ENCODE measurements at regions not wholly inside any gene's neighbourhood (a gene's known extent, or its start where the extent isn't known, plus 50 kb on each side); places are given as distances from the start of the nearest gene placed in this dataset.
A peak's percentile ranks its signal among the peaks of the same experiment; 100 is the strongest.
"Not testable (repeated sequence)": the region's sequence is repeated elsewhere in the genome, so short reads cannot be mapped to it uniquely, and the experiment has no call there.

GRCh38 chr5:166602271-166602670 is 1689.2 kb upstream of the WWC1 start:
- DNase-seq: no peak

GRCh38 chr5:166617507-166617906 is 1673.9 kb upstream of the WWC1 start:
- no peak for DNase-seq

- peak; percentile 28 for DNase-seq
Observed at GRCh38 chr5:166618526-166618925, 1672.9 kb upstream of the WWC1 start.

DNA sequence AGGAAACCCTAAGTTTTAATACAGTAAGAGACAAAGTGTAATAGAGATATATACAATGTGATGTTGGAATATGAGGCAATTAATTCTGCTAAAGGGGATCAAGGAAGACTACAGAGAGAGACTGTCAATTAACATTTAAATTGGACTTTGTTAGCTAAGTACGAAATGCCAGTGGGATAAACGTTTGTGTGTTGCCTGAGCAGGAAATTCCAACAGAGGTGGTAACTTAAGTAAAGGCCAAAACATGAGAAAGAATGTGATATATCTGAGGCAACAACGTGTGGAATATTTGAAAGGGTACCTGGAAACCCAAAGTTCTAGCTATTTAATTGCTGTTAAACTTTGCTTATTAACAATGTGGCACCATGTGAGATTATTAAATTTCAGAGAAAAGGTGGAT is 1666.9 kb upstream of the WWC1 start:
- DNase-seq: no peak

GRCh38 chr5:166625210-166625865 is 1666.1 kb upstream of the WWC1 start:
- DNase-seq: no peak

GRCh38 chr5:166637295-166637694 is 1654.2 kb upstream of the WWC1 start:
- DNase-seq: no peak

- DNase-seq: no peak
Observed at GRCh38 chr5:166639151-166639550, 1652.3 kb upstream of the WWC1 start.

DNA sequence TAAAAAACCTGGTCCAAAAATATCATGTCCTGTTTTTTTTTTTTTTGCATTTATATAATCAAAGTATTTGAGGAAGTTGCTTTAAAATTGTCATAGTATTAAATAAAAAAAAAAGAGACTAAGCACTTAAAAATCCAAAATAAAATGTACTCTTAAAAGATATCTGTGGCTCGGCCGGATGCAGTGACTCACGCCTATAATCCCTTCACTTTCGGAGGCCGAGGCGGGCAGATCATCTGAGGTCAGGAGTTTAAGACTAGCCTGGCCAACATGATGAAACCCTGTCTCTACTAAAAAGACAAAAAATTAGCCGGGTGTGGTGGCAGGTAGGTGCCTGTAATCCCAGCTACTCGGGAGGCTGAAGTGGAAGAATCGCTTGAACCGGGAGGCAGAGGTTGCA is 1651.3 kb upstream of the WWC1 start:
- not testable (repeated sequence) for DNase-seq

- DNase-seq: peak; percentile 12
Observed at GRCh38 chr5:166648736-166649135, 1642.7 kb upstream of the WWC1 start.

- peak; percentile 81 for DNase-seq
Observed at GRCh38 chr5:166649676-166650075, 1641.8 kb upstream of the WWC1 start.

- DNase-seq: no peak
Observed at GRCh38 chr5:166651234-166651633, 1640.2 kb upstream of the WWC1 start.

DNA sequence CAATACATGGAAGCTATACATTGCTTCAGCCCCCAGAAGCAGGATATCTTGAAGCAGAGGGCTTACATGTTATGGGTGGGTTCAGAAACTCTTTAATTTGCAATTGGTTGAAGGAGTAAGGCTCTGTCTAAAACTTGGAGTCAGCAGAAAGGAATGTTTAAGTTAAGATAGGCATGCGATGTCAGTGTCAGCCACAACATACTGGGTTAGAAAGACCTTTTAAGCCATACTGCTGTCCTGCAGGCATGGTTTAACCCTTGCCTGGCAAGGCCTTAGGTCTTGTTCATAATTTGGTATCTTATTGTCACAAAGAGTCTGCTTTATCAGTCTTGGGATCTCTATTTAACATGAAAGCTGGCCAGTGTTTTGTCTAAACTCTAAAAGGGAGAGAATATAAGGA is 1619.6 kb upstream of the WWC1 start:
- DNase-seq: no peak

GRCh38 chr5:166672431-166672830 is 1619.0 kb upstream of the WWC1 start:
- no peak for DNase-seq

GRCh38 chr5:166677891-166678290 is 1613.6 kb upstream of the WWC1 start:
- DNase-seq: no peak

- no peak for DNase-seq
Observed at GRCh38 chr5:166679331-166679730, 1612.1 kb upstream of the WWC1 start.

GRCh38 chr5:166695326-166695725 is 1596.1 kb upstream of the WWC1 start:
- DNase-seq: peak; percentile 4

DNA sequence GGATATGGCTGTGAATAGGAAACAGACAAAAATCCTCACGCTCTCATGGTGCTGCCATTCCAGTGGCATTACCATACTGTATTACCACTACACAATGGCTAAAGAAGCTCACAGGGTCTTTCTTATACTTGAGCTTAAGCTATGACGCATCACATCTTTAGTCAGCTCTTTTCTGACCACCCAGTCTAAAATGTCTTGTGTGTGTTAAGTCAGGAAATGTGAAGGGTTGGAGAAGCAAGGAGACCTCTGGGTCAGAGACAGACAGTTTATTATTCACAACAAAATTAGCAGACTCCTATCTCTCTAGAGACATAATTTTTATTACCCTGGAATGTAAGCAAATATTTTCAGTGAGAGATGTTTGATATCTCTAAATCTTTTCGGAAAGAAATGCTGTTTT is 1583.2 kb upstream of the WWC1 start:
- DNase-seq: no peak

DNA sequence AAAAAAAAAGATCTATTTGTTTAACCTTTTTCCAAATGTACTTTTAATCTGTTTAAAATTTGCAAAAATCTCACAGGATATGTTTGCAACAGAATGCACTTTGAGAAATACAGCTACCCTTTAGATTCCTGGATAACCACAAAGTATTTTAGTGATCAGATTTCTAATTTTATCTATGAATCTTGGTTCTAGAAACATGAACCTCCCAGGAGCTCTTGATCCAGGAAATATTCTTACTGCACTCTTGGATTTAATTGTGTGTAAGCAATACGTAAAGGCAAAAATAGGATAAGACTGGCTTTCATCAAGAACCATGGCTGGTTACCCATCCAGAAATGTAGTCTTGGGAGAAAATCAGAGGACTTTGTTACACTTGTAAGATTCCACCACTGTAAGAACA is 1581.8 kb upstream of the WWC1 start:
- no peak for DNase-seq

DNA sequence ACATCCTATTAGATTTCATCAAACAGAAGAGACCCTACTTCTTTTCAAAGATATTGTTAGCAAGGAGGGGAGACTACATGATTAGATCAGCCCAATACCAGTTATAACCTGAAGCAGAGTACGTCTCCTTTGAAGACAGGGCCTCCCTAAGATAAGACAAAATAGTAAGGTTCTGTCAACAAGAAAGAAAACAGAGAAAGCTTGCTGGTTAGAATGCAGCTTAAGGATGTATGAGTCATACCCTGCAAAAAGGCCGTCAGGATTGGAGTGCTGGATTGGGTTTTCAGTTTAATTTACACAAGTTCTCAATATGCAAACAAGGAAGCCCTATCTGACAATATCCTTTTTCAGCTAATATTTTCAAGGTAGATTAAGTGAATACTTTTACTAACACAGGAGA is 1581.2 kb upstream of the WWC1 start:
- DNase-seq: no peak

DNA sequence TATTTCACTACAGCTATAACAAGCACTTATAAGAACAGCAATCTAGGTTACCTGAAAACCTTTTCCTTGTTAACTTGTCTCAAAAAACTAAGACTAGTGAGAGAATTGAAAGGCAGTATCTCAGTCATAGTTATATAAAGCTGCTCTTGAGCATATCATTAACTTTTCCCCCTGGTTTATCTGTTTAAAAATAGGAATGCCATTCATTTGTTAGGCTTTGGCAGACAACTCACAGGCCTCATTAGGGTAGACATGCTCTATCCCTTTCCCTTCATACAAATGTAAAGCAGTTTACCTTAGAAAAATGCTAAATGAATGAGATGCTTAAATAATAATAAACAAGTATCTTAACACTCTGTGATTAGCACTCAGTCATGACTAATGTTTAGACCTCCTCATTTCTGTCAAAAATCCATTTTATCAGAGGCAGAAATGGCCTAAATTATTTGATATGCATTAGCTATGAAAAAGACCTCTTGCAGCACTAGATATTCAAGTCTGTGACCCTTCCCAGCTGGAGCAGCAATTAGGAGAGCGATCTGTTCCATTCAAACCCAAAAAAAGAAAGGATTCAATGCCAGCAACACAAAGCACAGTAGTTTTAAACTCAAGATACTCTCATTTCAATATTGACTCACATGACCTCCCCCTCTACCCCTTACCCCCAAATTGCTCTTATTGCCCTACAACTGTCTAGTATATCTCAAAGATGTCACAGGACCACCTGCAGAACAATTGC is 1578.8 kb upstream of the WWC1 start:
- no peak for DNase-seq

GRCh38 chr5:166713295-166713694 is 1578.2 kb upstream of the WWC1 start:
- DNase-seq: no peak

DNA sequence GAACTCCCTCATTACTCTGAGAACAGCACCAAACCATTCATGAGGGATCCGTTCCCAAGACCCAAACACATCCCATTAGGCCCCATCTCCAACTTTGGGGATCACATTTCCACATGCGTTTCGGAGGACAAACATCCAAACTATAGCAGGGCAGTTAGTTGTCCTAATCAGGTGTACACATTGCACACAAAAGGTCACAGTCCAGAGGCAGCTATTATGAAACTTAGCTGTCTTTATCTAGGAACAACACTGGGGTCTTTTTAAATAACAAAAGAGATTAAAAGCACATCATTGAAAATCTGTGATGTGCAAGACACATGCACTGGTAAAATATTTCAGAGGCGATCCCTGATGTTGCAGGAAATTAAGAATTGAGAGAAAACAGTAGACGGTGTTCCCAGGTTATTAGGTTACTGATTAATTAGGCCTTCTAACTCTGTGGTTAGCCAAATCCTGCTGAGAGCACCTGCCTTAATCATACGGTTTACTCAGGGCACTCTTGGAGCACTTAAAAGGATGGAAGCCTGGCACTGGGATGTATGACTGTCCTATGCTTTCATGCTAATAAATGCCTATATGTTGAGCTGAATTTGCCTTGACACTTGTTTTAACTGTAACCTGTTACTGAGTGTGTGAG is 1574.5 kb upstream of the WWC1 start:
- DNase-seq: no peak

DNA sequence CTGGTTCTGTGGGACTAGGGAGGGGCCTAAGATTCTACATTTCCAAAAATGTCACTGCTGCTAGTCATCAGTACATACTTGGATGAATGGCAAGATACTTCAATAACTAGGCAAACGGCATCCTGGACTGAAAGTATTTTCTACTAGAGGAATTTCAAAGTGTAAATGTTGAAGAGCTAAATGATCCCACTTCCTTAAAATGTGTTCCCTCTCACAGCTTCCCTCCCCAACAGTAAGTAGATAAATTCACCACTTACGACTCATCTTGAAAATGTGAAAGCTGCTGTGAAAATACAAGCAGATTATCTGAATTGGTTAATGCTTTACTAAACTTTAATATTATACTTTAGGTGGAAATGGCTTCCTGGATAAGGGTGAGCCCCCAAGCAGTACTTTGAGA is 1571.5 kb upstream of the WWC1 start:
- no peak for DNase-seq

Measured in muscle of arm (tissue), 1 donor.